ENCODE measurements at regions not wholly inside any gene's neighbourhood (a gene's known extent, or its start where the extent isn't known, plus 50 kb on each side); places are given as distances from the start of the nearest gene placed in this dataset.

DNA sequence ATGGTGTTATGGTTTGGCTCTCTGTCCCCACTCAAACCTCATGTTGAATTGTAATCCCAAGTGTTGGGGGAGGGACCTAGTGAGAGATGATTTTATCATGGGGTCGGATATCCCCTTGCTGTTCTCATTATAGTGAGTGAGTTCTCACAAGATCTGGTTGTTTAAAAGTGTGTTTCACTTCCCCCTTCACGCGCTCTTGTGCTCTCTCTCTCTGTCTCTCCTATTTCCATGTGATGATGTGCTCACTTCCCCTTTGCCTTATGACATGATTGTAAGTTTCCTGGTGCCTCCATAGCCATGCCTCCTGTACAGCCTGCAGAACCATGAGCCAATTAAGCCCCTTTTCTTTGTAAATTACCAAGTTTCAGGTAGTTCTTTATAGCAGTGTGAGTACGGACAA lies 765.1 kb downstream of the KCNA4 start:
- TF ChIP-seq POLR2A (IDR thresholded peaks at IDR 0.05): no peak
- TF ChIP-seq, protein P1, sequence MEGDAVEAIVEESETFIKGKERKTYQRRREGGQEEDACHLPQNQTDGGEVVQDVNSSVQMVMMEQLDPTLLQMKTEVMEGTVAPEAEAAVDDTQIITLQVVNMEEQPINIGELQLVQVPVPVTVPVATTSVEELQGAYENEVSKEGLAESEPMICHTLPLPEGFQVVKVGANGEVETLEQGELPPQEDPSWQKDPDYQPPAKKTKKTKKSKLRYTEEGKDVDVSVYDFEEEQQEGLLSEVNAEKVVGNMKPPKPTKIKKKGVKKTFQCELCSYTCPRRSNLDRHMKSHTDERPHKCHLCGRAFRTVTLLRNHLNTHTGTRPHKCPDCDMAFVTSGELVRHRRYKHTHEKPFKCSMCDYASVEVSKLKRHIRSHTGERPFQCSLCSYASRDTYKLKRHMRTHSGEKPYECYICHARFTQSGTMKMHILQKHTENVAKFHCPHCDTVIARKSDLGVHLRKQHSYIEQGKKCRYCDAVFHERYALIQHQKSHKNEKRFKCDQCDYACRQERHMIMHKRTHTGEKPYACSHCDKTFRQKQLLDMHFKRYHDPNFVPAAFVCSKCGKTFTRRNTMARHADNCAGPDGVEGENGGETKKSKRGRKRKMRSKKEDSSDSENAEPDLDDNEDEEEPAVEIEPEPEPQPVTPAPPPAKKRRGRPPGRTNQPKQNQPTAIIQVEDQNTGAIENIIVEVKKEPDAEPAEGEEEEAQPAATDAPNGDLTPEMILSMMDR (IDR thresholded peaks at IDR 0.05): no peak

Measured in thyroid gland (tissue), 4 donors.